ENCODE measurements at regions not wholly inside any gene's neighbourhood (a gene's known extent, or its start where the extent isn't known, plus 50 kb on each side); places are given as distances from the start of the nearest gene placed in this dataset.

DNA sequence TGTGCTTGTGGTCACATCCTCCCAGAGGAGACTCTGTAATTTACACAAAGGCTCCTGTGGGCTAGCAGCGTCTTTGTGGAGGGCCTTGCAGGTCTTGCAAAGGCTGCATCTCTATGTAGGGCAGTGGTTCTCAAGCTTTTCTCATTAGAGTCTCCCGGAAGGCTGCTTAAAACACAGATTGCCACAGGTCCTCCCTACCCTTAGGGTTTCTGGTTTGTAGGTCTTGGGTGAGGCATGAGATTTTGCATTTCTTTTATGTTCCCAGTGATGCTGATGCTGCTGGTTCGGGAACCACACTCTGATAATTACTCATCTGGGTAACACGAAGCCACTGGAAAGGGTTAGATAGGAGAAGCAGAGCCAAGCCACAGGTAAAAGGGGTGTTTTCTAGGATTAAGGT lies 151.3 kb upstream of the ZBED5 start:
- no peaks in the 10 kb centered on the region for H3K36me3 Mint-ChIP-seq
- no peak for DNase-seq
- no peak overlapping the region for H3K27ac Mint-ChIP-seq
- no peaks in the 10 kb centered on the region for H3K9me3 Mint-ChIP-seq
- H3K27me3 Mint-ChIP-seq = peaks cover 29% of the 10 kb centered on the region
- H3K4me3 Mint-ChIP-seq = no peak overlapping the region
- H3K4me1 Mint-ChIP-seq = no peaks in the 10 kb centered on the region

DNA sequence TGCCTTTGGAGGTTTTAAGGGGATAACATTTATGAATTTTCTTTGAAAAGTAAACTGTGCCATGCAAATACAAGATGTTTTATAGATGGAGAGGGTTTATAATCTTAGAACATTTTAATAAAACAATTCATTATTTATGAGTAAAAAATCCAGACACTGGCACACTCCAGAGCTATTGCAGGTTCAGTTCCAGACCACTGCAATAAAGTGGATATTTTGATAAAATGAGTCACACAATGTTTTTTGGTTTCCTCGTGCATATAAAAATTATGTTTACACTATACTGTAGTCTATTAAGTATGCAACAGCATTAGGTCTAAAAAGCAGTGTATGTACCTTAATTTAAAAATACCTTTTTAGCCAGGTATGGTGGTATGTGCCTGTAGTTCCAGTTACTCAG lies 146.2 kb upstream of the ZBED5 start:
- Mint-ChIP-seq H3K36me3 (no peaks in the 10 kb centered on the region), H3K27ac (no peak overlapping the region), H3K4me1 (no peaks in the 10 kb centered on the region), H3K9me3 (no peaks in the 10 kb centered on the region), H3K27me3 (peaks cover 26% of the 10 kb centered on the region), H3K4me3 (no peak overlapping the region)
- no peak for DNase-seq

DNA sequence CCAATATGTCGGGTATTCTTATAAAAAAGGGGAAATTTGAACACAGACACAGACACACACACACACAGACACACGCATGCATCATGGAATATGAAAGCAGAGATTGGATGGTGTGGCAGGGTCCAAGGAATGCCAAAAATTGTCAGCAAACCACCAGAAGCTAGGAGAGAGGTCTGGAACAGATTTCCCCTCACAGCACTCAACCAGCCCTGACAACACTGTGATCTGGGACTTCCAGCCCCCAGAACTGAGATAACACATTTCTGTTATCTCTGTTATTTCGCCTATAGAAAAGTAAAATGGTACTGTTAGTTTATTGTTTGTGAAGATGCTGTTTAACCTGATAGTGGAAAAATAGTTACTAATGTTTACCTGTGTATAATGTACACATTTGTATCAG lies 145.4 kb upstream of the ZBED5 start:
- Mint-ChIP-seq H3K4me3 (no peak overlapping the region), H3K4me1 (no peaks in the 10 kb centered on the region), H3K27me3 (peaks cover 28% of the 10 kb centered on the region), H3K9me3 (no peaks in the 10 kb centered on the region), H3K27ac (no peak overlapping the region), H3K36me3 (no peaks in the 10 kb centered on the region)
- no peak for DNase-seq

DNA sequence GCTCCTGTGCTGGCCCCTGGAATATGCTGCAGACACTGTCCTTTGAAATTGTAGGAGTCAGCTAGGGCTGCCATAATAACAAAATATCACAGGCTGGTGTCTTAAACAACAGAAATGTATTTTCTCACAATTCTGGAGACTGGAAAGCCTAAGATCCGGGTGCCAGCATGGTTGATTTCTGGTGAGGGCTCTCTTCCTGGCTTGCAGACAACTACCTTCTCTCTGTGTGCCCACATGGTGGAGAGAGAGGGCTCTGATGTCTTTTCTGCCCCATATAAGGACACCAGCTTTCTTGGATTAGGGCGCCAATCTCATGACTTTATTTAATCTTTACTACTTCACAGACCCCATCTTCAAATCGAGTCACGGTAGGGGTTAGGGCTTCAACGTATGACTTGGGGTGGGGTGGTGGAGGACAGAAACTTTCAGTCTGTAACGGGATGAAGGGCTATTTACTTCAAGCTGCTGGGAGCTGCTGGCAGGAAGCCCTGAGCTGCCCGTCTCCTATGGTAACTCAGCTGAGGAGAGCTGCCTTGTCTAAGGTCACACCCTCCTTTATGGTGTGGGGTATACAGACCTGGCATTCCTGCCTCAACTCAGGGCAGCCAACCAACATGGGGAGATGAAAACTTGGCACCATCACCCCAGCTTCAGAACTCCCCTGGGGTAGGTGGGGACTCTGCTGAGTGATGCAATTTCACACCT lies 142.9 kb upstream of the ZBED5 start:
- H3K36me3 Mint-ChIP-seq = no peaks in the 10 kb centered on the region
- peaks cover 24% of the 10 kb centered on the region for H3K27me3 Mint-ChIP-seq
- DNase-seq = no peak
- no peaks in the 10 kb centered on the region for H3K9me3 Mint-ChIP-seq
- H3K4me1 Mint-ChIP-seq = no peaks in the 10 kb centered on the region
- no peak overlapping the region for H3K27ac Mint-ChIP-seq
- no peak overlapping the region for H3K4me3 Mint-ChIP-seq

DNA sequence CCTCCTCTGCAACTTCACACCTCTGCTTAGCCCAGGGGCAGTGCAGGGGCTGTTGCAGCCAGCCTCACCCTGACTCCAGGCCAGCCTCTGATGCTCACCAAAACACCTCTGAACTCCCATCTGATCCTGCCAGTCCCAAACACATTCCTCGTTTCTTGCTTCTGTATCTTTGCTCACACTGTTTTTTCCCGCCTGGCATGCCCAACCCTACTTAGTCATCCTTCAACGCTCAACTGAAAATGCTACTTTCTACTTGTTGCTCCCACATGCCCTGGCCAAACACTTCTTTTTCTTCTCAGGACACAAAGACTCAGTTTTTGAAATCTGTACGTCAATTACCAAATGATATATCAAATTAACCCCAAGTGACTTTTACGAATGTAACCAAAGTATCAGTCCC lies 140.8 kb upstream of the ZBED5 start:
- no peaks in the 10 kb centered on the region for H3K9me3 Mint-ChIP-seq
- H3K4me1 Mint-ChIP-seq = no peaks in the 10 kb centered on the region
- no peak for DNase-seq
- H3K27me3 Mint-ChIP-seq = peaks cover 24% of the 10 kb centered on the region
- no peaks in the 10 kb centered on the region for H3K36me3 Mint-ChIP-seq
- no peak overlapping the region for H3K4me3 Mint-ChIP-seq
- H3K27ac Mint-ChIP-seq = no peak overlapping the region

DNA sequence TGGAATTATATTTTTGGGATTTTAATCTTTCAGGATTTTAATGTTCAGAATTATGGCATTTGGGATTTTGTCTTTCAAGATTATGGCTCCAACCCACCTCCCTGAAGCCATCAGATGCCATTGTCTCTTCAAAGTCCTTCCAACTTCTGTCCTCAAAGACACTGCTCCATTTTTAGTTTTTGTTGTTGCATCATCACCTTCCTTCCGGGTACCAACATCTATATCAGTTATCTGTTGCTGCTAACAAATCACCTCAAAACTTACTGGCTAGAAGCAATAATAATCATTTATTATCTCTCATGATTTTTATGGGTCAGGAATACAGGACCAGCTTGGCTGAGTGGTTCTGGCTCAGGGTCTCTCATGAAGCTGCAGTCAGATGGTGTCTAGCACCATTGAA lies 138.8 kb upstream of the ZBED5 start:
- H3K4me3 Mint-ChIP-seq = no peak overlapping the region
- peaks cover 19% of the 10 kb centered on the region for H3K27me3 Mint-ChIP-seq
- no peaks in the 10 kb centered on the region for H3K36me3 Mint-ChIP-seq

DNA sequence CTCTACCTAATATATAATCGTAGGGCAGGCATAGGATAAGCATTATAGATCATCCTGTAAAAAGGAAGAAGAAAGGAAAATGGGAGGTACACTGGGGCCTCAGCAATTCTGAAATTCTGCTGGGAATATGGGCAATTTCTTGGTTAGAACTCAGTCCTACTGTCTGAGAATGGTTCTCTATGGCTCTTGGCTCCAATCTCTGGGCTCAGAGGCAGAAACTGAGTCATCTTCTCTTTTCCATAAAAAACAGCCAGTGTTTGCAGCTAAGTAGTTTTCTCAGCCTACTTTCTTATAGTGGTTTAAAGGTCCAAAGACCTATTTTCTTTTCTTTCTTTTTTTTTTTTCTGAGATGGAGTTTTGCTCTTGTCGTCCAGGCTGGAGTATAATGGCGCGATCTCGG lies 135.8 kb upstream of the ZBED5 start:
- Mint-ChIP-seq H3K4me3 (no peak overlapping the region), H3K4me1 (no peaks in the 10 kb centered on the region), H3K27me3 (peaks cover 4% of the 10 kb centered on the region), H3K36me3 (no peaks in the 10 kb centered on the region), H3K9me3 (no peaks in the 10 kb centered on the region), H3K27ac (no peak overlapping the region)
- DNase-seq = no peak

More for the DNA sequence above, 138.8 kb upstream of the ZBED5 start:
- Mint-ChIP-seq H3K4me1 (no peaks in the 10 kb centered on the region), H3K27ac (no peak overlapping the region), H3K9me3 (no peaks in the 10 kb centered on the region)
- DNase-seq = no peak

DNA sequence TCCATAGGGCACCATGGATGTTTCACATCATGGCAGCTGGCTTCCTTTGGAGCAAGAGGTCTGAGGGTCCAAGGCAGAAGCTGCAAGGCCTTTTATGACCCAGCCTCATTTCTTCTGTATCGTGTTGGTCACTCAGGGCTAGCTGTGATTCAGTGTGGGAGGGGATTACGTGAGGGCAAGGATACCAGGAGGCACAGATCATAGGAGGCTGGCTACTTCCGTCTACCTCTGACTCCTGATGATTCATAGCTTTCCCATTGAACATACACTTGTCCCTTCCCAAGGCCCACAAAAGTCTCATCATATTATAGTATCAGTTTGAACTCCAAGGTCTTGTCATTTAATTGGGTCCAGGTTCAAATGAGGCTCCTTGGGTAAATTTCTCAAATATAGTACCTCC lies 135.3 kb upstream of the ZBED5 start:
- peaks cover 3% of the 10 kb centered on the region for H3K27me3 Mint-ChIP-seq
- H3K27ac Mint-ChIP-seq = no peak overlapping the region
- H3K4me3 Mint-ChIP-seq = no peak overlapping the region
- H3K4me1 Mint-ChIP-seq = no peaks in the 10 kb centered on the region
- no peak for DNase-seq
- H3K9me3 Mint-ChIP-seq = no peaks in the 10 kb centered on the region
- no peaks in the 10 kb centered on the region for H3K36me3 Mint-ChIP-seq

DNA sequence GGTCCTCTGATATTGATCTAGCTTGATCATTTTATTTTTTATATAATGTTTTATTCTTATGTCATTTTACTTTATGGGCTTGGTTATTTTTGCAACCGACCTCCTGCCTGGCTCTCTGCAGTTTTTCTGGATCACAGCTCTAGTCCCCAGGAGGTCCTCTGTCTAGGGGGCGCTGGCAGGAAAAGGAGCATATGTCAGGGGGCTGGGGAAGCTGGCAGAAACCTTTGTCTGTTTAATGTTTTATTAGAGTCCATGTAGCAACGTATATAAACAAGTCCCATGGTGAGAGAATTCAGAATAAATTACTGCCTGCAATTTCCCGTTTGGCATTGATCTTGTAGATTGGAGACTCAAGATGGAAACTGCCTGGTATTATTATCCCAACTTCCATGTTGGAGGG lies 133.5 kb upstream of the ZBED5 start:
- Mint-ChIP-seq H3K4me3 (no peak overlapping the region), H3K27me3 (peaks cover 3% of the 10 kb centered on the region), H3K36me3 (no peaks in the 10 kb centered on the region)

DNA sequence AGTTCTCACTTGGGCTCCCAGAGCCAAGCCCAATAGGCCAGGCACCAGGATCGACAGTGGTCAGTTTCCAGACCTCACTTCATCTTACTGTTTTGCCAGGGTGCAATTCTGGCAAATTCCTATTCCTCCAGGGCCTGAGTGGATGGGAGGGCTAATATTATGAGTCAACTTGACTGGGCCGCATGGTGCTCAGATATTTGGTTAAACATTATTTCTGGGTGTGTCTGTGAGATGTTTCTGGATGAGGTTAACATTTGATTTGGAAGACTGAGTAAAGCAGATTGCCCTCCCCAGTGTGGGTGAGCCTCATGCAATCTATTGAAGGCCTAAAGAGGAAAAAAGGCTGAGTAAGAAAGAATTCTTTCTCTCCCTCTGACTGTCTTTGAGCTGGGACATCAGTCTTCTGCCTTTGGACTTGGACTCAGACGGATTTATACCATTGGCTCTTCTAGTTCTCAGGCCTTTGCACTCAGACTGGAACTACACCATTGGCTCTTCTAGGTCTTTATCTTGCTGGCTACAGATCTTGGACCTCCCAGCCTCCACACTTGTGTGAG lies 132.9 kb upstream of the ZBED5 start:
- no peak for DNase-seq
- Mint-ChIP-seq H3K27ac (no peak overlapping the region), H3K4me3 (no peak overlapping the region), H3K4me1 (no peaks in the 10 kb centered on the region), H3K27me3 (peaks cover 3% of the 10 kb centered on the region), H3K9me3 (no peaks in the 10 kb centered on the region), H3K36me3 (no peaks in the 10 kb centered on the region)

More for the DNA sequence above, 133.5 kb upstream of the ZBED5 start:
- Mint-ChIP-seq H3K4me1 (no peaks in the 10 kb centered on the region), H3K27ac (no peak overlapping the region), H3K9me3 (no peaks in the 10 kb centered on the region)
- no peak for DNase-seq

DNA sequence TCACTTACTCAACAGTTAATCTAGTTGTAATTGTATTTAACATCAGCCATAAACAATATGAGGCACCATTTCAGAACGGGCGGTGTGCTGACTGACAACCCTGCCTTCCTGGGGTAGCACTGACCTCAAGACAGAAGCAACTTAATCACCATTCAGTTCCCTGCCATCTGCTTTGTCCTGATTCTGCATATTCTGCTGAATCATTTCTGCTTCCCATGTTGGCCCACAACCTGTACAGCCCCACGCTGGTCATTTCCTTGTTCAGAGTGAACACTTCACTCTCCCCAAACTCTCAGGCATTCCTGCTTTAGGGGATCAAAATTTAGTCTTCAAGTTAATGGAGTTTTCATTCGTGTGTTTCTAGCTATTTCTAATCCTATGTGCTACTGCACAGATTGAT lies 132.3 kb upstream of the ZBED5 start:
- Mint-ChIP-seq H3K36me3 (no peaks in the 10 kb centered on the region), H3K27ac (no peak overlapping the region), H3K4me3 (no peak overlapping the region), H3K4me1 (no peaks in the 10 kb centered on the region), H3K27me3 (peaks cover 3% of the 10 kb centered on the region), H3K9me3 (no peaks in the 10 kb centered on the region)
- DNase-seq = no peak

DNA sequence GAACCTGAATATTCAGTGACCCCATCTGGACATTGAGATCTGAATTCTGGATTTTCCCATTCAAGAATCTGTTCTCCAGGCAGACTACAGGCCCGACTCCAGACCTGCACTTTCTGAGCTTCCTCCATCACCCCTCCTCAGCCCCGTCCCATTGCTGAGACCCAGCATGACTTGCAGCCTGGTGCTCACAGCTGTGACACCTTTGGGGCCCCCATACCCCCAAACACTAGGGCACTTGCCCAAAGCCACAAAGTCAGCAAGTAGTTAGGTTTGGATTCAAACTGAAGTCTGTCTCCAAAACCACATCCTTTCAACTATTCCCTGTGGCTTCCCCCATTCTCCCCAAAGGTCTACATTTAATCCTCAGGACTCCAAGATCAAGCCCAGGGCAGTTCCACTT lies 128.2 kb upstream of the ZBED5 start:
- Mint-ChIP-seq H3K4me3 (no peak overlapping the region), H3K27me3 (peaks cover 4% of the 10 kb centered on the region), H3K4me1 (no peaks in the 10 kb centered on the region), H3K27ac (no peak overlapping the region), H3K9me3 (no peaks in the 10 kb centered on the region), H3K36me3 (no peaks in the 10 kb centered on the region)
- DNase-seq = no peak

DNA sequence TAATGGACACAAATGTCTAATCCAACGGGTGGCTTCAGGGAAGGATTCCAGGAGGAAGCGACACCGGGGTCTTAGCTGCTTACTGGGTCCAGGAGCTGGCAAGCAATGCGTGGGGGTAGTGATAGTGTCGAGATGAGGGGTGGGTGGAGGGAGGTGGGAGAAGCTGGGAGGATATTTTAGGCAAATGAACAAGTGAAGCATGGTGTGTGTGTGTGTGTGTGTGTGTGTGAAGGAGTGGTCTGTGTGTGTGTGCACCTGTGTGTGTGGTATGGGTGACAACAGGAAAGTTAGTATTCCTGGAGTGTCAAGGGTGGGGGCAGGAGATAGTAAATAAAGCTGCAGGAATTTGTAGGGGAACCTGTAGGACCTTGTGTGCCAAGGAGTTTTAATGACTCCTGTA lies 126.9 kb upstream of the ZBED5 start:
- Mint-ChIP-seq H3K9me3 (no peaks in the 10 kb centered on the region), H3K4me1 (no peaks in the 10 kb centered on the region), H3K27me3 (peaks cover 4% of the 10 kb centered on the region), H3K27ac (no peak overlapping the region), H3K36me3 (no peaks in the 10 kb centered on the region), H3K4me3 (no peak overlapping the region)
- DNase-seq = no peak

DNA sequence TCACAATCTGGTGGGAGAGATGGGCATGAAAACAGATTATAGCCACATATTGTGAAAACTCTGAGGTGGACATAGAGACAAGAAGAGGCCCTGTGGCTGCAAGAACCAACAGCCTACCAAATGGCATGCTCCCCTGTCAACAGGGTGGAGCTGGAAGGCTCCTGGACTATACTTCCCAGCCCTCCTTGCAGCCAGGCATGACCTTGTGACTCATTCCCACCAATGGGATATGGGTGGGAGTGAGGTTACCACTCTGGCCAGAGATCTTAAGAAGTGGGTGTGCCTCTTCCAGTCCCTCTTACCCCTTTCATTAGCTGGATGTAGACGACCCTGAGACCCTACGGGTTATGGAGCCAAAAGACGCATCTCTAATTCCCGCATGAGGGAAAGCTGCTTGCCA lies 126.4 kb upstream of the ZBED5 start:
- Mint-ChIP-seq H3K36me3 (no peaks in the 10 kb centered on the region), H3K27me3 (peaks cover 4% of the 10 kb centered on the region), H3K9me3 (no peaks in the 10 kb centered on the region), H3K27ac (no peak overlapping the region), H3K4me3 (no peak overlapping the region), H3K4me1 (no peaks in the 10 kb centered on the region)
- DNase-seq = no peak

DNA sequence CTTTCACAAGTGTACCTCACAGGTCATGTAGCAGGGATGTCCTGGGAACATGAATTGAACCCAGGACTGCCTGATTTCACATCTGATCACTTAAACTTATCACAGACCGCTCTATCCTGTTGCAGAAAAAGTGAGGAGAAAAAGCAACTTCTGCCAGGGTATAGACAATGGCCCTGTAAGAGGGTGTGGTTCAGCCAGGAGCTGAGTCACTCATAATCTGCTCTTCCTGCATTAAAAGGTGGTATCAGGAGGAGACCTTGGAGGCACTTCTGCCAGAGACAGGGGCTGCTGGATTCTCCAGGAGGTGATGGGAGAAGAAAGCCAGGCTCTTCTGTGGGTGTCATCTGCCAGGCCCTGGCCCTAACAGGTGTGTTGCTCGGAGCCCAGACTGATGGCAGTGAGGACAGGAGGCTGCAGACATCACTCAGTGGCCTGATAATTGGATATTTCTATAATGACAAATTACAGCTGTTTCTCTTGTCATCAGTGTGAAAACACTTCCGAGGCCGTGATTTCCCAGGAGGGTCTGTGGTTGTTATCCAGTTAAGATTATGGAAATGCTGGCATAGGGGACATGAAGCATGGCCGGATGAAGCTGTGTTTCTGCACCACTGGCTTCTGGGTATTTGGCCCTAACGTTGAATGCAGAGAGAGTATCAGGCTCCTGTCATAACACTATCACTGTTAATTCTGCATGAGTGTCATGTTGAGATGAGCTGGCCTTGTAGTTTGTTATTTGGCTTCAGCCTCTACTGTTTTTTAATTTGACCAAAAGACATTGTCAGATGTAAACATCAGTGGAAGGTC lies 125.1 kb upstream of the ZBED5 start:
- H3K36me3 Mint-ChIP-seq = no peaks in the 10 kb centered on the region
- no peak for DNase-seq
- no peak overlapping the region for H3K27ac Mint-ChIP-seq
- H3K9me3 Mint-ChIP-seq = no peaks in the 10 kb centered on the region
- H3K27me3 Mint-ChIP-seq = peaks cover 4% of the 10 kb centered on the region
- no peaks in the 10 kb centered on the region for H3K4me1 Mint-ChIP-seq
- no peak overlapping the region for H3K4me3 Mint-ChIP-seq

DNA sequence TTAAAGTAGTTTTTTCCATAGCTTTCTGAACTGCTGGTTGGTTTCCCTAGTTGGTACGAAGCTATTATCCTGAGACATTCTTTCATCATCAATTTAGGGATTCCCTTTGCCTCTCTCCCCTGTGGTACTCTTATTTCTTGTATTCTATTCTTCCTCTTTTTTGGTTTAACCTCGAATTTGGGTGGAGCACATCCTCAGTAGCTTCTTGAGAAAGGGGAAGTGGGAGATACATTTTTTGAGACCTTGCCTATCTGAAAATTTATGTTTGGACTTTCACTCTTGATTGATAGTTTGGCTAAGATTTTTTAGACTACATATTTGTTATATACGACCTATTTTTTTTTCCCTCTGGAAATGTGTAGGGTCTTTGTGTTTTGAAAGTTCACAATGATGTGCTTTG lies 121.7 kb upstream of the ZBED5 start:
- Mint-ChIP-seq H3K27ac (no peak overlapping the region), H3K4me3 (no peak overlapping the region), H3K36me3 (peaks cover 2% of the 10 kb centered on the region), H3K4me1 (no peaks in the 10 kb centered on the region), H3K9me3 (no peaks in the 10 kb centered on the region), H3K27me3 (peaks cover 4% of the 10 kb centered on the region)
- no peak for DNase-seq

Data from activated naive CD8-positive, alpha-beta T cell treated with anti-CD3 and anti-CD28 coated beads for 36 hours (primary cell).